MM.1S (cell line): ENCODE measurements at regions not wholly inside any gene's neighbourhood (a gene's known extent, or its start where the extent isn't known, plus 50 kb on each side); places are given as distances from the start of the nearest gene placed in this dataset.

Experiments used
- EZH2phosphoT487 ChIP-seq: fragments of 300-600 bp; sonication (generic); IDR thresholded peaks from 2 replicates; pipeline ENCODE4 v1.6.1; 2018; ENCODE audit warnings: antibody characterized with exemption, low read length
- TF ChIP-seq, protein P1 (sequence below): fragments of 300-600 bp; sonication (generic); IDR thresholded peaks from 2 replicates; pipeline ENCODE4 v1.5.1; 2016; ENCODE audit warnings: antibody characterized with exemption, low read length, mixed read lengths

DNA sequence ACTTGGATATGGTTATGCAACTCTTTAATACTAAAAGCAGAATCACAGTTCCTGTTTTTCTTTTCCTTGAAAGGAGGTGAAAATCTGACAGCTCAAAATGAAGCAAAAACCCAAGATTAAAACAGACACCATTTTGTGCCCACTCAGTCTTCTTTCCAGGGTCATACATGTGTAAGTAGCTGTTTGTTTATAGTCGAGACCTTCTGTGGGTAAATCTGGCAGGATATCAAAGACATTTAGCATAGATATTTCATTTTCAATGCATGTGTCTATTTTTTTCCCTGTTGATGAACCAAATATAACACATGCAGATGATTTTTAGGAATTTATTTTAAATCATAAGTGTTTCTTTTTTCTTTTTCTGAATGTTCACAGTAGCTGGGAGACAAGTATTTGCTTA, 398.8 kb downstream of the FOXG1 start:
- TF ChIP-seq, protein P1, sequence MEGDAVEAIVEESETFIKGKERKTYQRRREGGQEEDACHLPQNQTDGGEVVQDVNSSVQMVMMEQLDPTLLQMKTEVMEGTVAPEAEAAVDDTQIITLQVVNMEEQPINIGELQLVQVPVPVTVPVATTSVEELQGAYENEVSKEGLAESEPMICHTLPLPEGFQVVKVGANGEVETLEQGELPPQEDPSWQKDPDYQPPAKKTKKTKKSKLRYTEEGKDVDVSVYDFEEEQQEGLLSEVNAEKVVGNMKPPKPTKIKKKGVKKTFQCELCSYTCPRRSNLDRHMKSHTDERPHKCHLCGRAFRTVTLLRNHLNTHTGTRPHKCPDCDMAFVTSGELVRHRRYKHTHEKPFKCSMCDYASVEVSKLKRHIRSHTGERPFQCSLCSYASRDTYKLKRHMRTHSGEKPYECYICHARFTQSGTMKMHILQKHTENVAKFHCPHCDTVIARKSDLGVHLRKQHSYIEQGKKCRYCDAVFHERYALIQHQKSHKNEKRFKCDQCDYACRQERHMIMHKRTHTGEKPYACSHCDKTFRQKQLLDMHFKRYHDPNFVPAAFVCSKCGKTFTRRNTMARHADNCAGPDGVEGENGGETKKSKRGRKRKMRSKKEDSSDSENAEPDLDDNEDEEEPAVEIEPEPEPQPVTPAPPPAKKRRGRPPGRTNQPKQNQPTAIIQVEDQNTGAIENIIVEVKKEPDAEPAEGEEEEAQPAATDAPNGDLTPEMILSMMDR, result no peak
- TF ChIP-seq EZH2phosphoT487, result no peak
